H1 (cell line): ENCODE measurements at regions not wholly inside any gene's neighbourhood (a gene's known extent, or its start where the extent isn't known, plus 50 kb on each side); places are given as distances from the start of the nearest gene placed in this dataset.

Source experiments
- CTCF ChIA-PET: fragments of 300-600 bp; sonication (Branson Sonifier 250); formaldehyde crosslinking; loops from one replicate; lab custom pipeline; 2021; ENCODE audit not compliant: partially characterized antibody; lab: Charles Lee
- POLR2A ChIA-PET: fragments of 300-600 bp; sonication (Branson Sonifier 250); formaldehyde crosslinking; loops from one replicate; lab custom pipeline; 2021; ENCODE audit warnings: inconsistent platforms; ENCODE audit not compliant: partially characterized antibody; lab: Charles Lee
- DNase-seq, 2 experiments: peaks; one replicate each; pipeline versions ENCODE4 v3.0.0 to v3.0.0-alpha.2; 2010 to 2022; ENCODE audit warnings: low spot score in 2 of 2, low read depth in 1 of 2, mixed read lengths in 1 of 2
- FAIRE-seq: peaks from 2 replicates; lab custom pipeline; 2011; peaks lifted over from hg19 to GRCh38; lab: Jason Lieb, UNC
- H2AFZ ChIP-seq: 2 replicates; pipeline ENCODE4 v1.8.1; 2012; ENCODE audit warnings: low read length, inconsistent platforms
- H2AK5ac ChIP-seq: 2 replicates; pipeline ENCODE4 v1.6.1; 2013; ENCODE audit warnings: low read depth, low read length
- H2BK120ac ChIP-seq: replicated peaks from 2 replicates; pipeline ENCODE3; 2013; ENCODE audit warnings: low read depth, low read length, inconsistent platforms
- H2BK12ac ChIP-seq: 2 replicates; pipeline ENCODE4 v1.6.1; 2013; ENCODE audit warnings: low read depth, low read length
- H2BK15ac ChIP-seq: 2 replicates; pipeline ENCODE4 v1.6.1; 2013; ENCODE audit warnings: low read length
- H2BK20ac ChIP-seq: 2 replicates; pipeline ENCODE4 v1.6.1; 2013; ENCODE audit warnings: low read length
- H2BK5ac ChIP-seq: 2 replicates; pipeline ENCODE4 v1.6.1; 2013; ENCODE audit warnings: low read depth, low read length
- H3K14ac ChIP-seq: 2 replicates; pipeline ENCODE4 v1.6.1; 2013; ENCODE audit warnings: inconsistent platforms; ENCODE audit not compliant: insufficient read length
- H3K18ac ChIP-seq: 2 replicates; pipeline ENCODE4 v1.6.1; 2013; ENCODE audit warnings: low read length; ENCODE audit errors: extremely low read depth
- H3K23ac ChIP-seq: 2 replicates; pipeline ENCODE4 v1.6.1; 2013; ENCODE audit warnings: inconsistent platforms; ENCODE audit not compliant: insufficient read length
- H3K23me2 ChIP-seq: 2 replicates; pipeline ENCODE4 v1.6.1; 2013; ENCODE audit warnings: low read depth, low read length
- H3K27ac ChIP-seq: 2 replicates; pipeline ENCODE4 v1.6.1; 2011; ENCODE audit warnings: low read depth, low read length, inconsistent platforms
- H3K27me3 ChIP-seq, 4 experiments: replicated peaks in 1 of 4; 1 replicate in 1 of 4; 2 replicates in 3 of 4; pipeline versions ENCODE4 v1.6.1 to v1.8.1; 2011 to 2013; ENCODE audit warnings: low read length in 3 of 4, mild to moderate bottlenecking in 3 of 4, inconsistent platforms in 2 of 4, mixed read lengths in 2 of 4, moderate library complexity in 1 of 4; ENCODE audit not compliant: control insufficient read depth in 3 of 4, insufficient read depth in 3 of 4; ENCODE audit errors: extremely low read depth in 1 of 4
- H3K36me3 ChIP-seq, 4 experiments: 2 replicates each; pipeline versions ENCODE4 v1.6.1 to v1.8.1; 2011 to 2013; ENCODE audit warnings: mild to moderate bottlenecking in 4 of 4, low read length in 3 of 4, moderate library complexity in 2 of 4, control low read depth in 1 of 4, inconsistent platforms in 1 of 4; ENCODE audit not compliant: insufficient read depth in 4 of 4, control insufficient read depth in 2 of 4
- H3K4ac ChIP-seq: replicated peaks from 2 replicates; pipeline ENCODE3; 2013; ENCODE audit warnings: low read length, low read depth, mixed read lengths, inconsistent platforms; ENCODE audit not compliant: insufficient read length
- H3K4me1 ChIP-seq, 4 experiments: replicated peaks in 1 of 4; 1 replicate in 1 of 4; 2 replicates in 3 of 4; pipeline versions ENCODE4 v1.6.1 to v1.8.1; 2011 to 2013; ENCODE audit warnings: low read length in 3 of 4, inconsistent platforms in 2 of 4, mixed read lengths in 1 of 4; ENCODE audit not compliant: insufficient read depth in 4 of 4, control insufficient read depth in 3 of 4
- H3K4me2 ChIP-seq, 2 experiments: 2 replicates each; pipeline versions ENCODE4 v1.6.1 to v1.8.1; 2011 to 2013; ENCODE audit warnings: low read depth in 2 of 2, low read length in 2 of 2, control low read depth in 1 of 2, inconsistent platforms in 1 of 2, mild to moderate bottlenecking in 1 of 2; ENCODE audit not compliant: insufficient read depth in 1 of 2
- H3K4me3 ChIP-seq, 4 experiments: fragments of 200-600, 300-600 bp in 1 of 4; sonication (generic), shearing (Covaris generic), sonication (Bioruptor Twin) in 1 of 4; 2 replicates each; pipeline versions ENCODE4 v1.5.1 to v1.8.1; 2011 to 2016; ENCODE audit warnings: low read length in 4 of 4, low read depth in 3 of 4, control low read depth in 2 of 4, inconsistent platforms in 2 of 4, mild to moderate bottlenecking in 2 of 4, mixed read lengths in 1 of 4, moderate library complexity in 1 of 4; ENCODE audit not compliant: insufficient read depth in 2 of 4; ENCODE audit errors: extremely low read depth in 1 of 4
- H3K56ac ChIP-seq: replicated peaks from 2 replicates; pipeline ENCODE3; 2013; ENCODE audit warnings: low read depth, mild to moderate bottlenecking, mixed read lengths, low read length, inconsistent platforms; ENCODE audit not compliant: insufficient read length
- H3K79me1 ChIP-seq: 2 replicates; pipeline ENCODE4 v1.6.1; 2013; ENCODE audit warnings: low read depth, low read length, control low read depth
- H3K79me2 ChIP-seq, 2 experiments: 2 replicates each; pipeline versions ENCODE4 v1.6.1 to v1.8.1; 2012 to 2013; ENCODE audit warnings: low read length in 2 of 2, mild to moderate bottlenecking in 2 of 2, inconsistent platforms in 1 of 2; ENCODE audit not compliant: insufficient read depth in 2 of 2, control insufficient read depth in 1 of 2
- H3K9ac ChIP-seq, 4 experiments: replicated peaks in 1 of 4; 1 replicate in 1 of 4; 2 replicates in 3 of 4; pipeline versions ENCODE4 v1.6.1 to v1.8.1; 2011 to 2013; ENCODE audit warnings: low read depth in 3 of 4, low read length in 3 of 4, control low read depth in 2 of 4, mild to moderate bottlenecking in 2 of 4, moderate library complexity in 2 of 4, inconsistent platforms in 1 of 4; ENCODE audit errors: extremely low read depth in 1 of 4
- H3K9me3 ChIP-seq, 2 experiments: 2 replicates each; pipeline versions ENCODE4 v1.6.1 to v1.8.1; 2012 to 2013; ENCODE audit warnings: mild to moderate bottlenecking in 2 of 2, moderate library complexity in 2 of 2, control low read depth in 1 of 2, inconsistent platforms in 1 of 2, low read depth in 1 of 2, low read length in 1 of 2, mixed read lengths in 1 of 2; ENCODE audit not compliant: insufficient read depth in 2 of 2
- H4K20me1 ChIP-seq, 2 experiments: replicated peaks in 1 of 2; 2 replicates each; pipeline versions ENCODE3 to v1.8.1; 2011 to 2013; ENCODE audit warnings: inconsistent platforms in 2 of 2, low read length in 2 of 2, mild to moderate bottlenecking in 1 of 2; ENCODE audit not compliant: insufficient read depth in 2 of 2, control insufficient read depth in 1 of 2
- H4K5ac ChIP-seq: 2 replicates; pipeline ENCODE4 v1.6.1; 2013; ENCODE audit warnings: low read length, low read depth, mixed read lengths, inconsistent platforms; ENCODE audit not compliant: insufficient read length
- H4K8ac ChIP-seq: 2 replicates; pipeline ENCODE4 v1.8.0; 2013; ENCODE audit warnings: mild to moderate bottlenecking, moderate library complexity, low read length, inconsistent platforms; ENCODE audit not compliant: insufficient read depth; ENCODE audit errors: extremely low read depth
- H4K91ac ChIP-seq: replicated peaks from 2 replicates; pipeline ENCODE3; 2013; ENCODE audit warnings: low read length, mixed read lengths, inconsistent platforms; ENCODE audit not compliant: insufficient read length
- RBBP5 ChIP-seq: IDR thresholded peaks from 2 replicates; pipeline ENCODE4 v1.7.1; 2012; ENCODE audit warnings: low read depth, mild to moderate bottlenecking, inconsistent platforms, low read length, moderate library complexity, borderline replicate concordance
- SAP30 ChIP-seq: fragments of 300-600 bp; sonication (generic); IDR thresholded peaks from 2 replicates; pipeline ENCODE4 v1.7.1; 2012; ENCODE audit warnings: low read length, moderate library complexity, mild to moderate bottlenecking, inconsistent platforms; ENCODE audit not compliant: insufficient read depth, insufficient replicate concordance
- WGBS, 2 experiments: shearing (Covaris generic) in 1 of 2; methylation state at CpG; one replicate each; pipeline versions ENCODE4 v1.1.6 to v1.1.7; 2013 to 2015; ENCODE audit warnings: low lambda C conversion rate in 2 of 2, mixed read lengths in 2 of 2, inconsistent platforms in 1 of 2, low coverage in 1 of 2, missing lambda C conversion rate in 1 of 2; ENCODE audit not compliant: insufficient replicate concordance in 2 of 2, insufficient coverage in 1 of 2, insufficient read length in 1 of 2; ENCODE audit errors: extremely low coverage in 1 of 2, missing lambda C conversion rate in 1 of 2; 5-methylcytosine and 5-hydroxymethylcytosine counted together

- Histone ChIP-seq H4K91ac (no peak overlapping the region), H2BK15ac (no peak overlapping the region), H4K5ac (no peak overlapping the region), H3K4me1 (peaks cover 0 to 7% (median under 1%) of the 10 kb centered on the region in 4 experiments; a peak in 4 of 7 replicates), H2AK5ac (no peak overlapping the region), H3K23me2 (no peaks in the 10 kb centered on the region), H3K79me1 (no peaks in the 10 kb centered on the region), H3K4ac (no peak overlapping the region), H4K20me1 (no peaks in the 10 kb centered on the region), H2BK120ac (no peak overlapping the region), H4K8ac (no peak overlapping the region), H2BK12ac (no peak overlapping the region), H3K9me3 (no peaks in the 10 kb centered on the region), H3K36me3 (no peaks in the 10 kb centered on the region), H3K9ac (no peak overlapping the region), H3K56ac (no peak overlapping the region), H2BK20ac (no peak overlapping the region), H3K4me2 (no peak overlapping the region), H3K79me2 (no peaks in the 10 kb centered on the region), H3K27me3 (no peaks in the 10 kb centered on the region), H3K14ac (no peak overlapping the region), H3K4me3 (no peak overlapping the region), H3K18ac (no peak overlapping the region), H2BK5ac (no peak overlapping the region), H3K23ac (no peak overlapping the region), H2AFZ (no peak overlapping the region), H3K27ac (no peak overlapping the region)
- CTCF ChIA-PET, result interaction anchor here (0.6 to 2.2 kb wide), 6 partner anchors 14 to 178 kb away, joined by 3 to 8 read pairs (median 6); no protein-coding TSS in a partner anchor
- FAIRE-seq (no peak), DNase-seq (no peak)
- 90% methylated on average over 5 of the region's 5 CpGs; no CpG with 5 or more reads in 1 of the 2 experiments for WGBS, 2 experiments
- POLR2A ChIA-PET, result interaction anchor here (1.5 kb wide), 1 partner anchor 12 kb away, joined by 4 read pairs; no protein-coding TSS in a partner anchor
- no peak for TF ChIP-seq RBBP5
- TF ChIP-seq SAP30, result no peak
Measured at GRCh38 chr2:38494394-38494793, 108.3 kb downstream of the HNRNPLL start.
